GM10248 (cell line): ENCODE measurements at regions not wholly inside any gene's neighbourhood (a gene's known extent, or its start where the extent isn't known, plus 50 kb on each side); places are given as distances from the start of the nearest gene placed in this dataset.

Source experiments
- CTCF ChIA-PET: fragments of 300-600 bp; sonication (Branson Sonifier 250); formaldehyde crosslinking; extraction: SDS; loops from one replicate; lab custom pipeline; 2021; ENCODE audit warnings: antibody characterized with exemption; lab: Yijun Ruan, JAX
- POLR2A ChIA-PET: fragments of 350-650 bp; sonication (Branson Sonifier 250); formaldehyde crosslinking; extraction: SDS; loops from one replicate; lab custom pipeline; 2020; ENCODE audit warnings: antibody characterized with exemption; lab: Yijun Ruan, JAX
- DNase-seq: peaks from one replicate; pipeline ENCODE4 v3.0.0; 2012; ENCODE audit errors: extremely low spot score
- TF ChIP-seq, protein P1 (sequence below): IDR thresholded peaks from 2 replicates; pipeline ENCODE4 v1.5.1; 2012; ENCODE audit warnings: mild to moderate bottlenecking, low read depth; ENCODE audit errors: extremely low read depth, missing control alignments, control extremely low read depth

DNA sequence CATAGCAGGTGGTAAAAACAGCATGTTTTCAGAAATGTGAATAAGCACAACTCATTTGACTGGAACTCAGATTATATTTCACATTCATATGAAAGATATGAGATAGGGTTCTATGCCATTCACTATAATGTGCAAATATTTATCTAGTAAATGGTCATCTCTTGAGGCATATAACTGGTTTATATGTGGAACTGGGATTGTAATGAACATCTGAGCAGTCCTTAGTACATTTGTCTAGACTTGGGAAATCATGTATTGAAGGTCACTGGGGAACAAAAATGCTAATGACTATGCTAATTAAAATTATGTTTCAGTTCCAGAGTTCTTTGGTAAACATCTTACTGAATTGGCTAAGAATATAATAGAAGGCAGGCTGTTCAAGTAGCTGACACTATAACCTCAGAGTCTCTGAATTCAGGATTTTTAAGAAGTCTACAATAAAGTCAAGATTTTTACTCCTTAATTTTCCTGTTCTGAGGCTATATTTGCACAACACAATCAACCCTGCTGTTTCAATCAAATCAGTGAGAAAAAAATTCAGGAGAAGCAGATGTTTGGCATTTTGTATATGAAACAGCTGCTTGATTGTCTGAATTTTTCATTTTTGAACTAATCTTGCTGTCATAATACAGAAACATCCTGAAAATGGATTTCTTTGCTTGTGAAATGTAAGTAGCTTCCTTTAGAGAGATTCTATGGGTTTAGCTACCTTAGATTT lies 244.8 kb upstream of the RGS18 start:
- ChIA-PET POLR2A (no interaction called here), CTCF (no interaction called here)
- no peak for DNase-seq
- TF ChIP-seq, protein P1, sequence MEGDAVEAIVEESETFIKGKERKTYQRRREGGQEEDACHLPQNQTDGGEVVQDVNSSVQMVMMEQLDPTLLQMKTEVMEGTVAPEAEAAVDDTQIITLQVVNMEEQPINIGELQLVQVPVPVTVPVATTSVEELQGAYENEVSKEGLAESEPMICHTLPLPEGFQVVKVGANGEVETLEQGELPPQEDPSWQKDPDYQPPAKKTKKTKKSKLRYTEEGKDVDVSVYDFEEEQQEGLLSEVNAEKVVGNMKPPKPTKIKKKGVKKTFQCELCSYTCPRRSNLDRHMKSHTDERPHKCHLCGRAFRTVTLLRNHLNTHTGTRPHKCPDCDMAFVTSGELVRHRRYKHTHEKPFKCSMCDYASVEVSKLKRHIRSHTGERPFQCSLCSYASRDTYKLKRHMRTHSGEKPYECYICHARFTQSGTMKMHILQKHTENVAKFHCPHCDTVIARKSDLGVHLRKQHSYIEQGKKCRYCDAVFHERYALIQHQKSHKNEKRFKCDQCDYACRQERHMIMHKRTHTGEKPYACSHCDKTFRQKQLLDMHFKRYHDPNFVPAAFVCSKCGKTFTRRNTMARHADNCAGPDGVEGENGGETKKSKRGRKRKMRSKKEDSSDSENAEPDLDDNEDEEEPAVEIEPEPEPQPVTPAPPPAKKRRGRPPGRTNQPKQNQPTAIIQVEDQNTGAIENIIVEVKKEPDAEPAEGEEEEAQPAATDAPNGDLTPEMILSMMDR, result no peak

DNA sequence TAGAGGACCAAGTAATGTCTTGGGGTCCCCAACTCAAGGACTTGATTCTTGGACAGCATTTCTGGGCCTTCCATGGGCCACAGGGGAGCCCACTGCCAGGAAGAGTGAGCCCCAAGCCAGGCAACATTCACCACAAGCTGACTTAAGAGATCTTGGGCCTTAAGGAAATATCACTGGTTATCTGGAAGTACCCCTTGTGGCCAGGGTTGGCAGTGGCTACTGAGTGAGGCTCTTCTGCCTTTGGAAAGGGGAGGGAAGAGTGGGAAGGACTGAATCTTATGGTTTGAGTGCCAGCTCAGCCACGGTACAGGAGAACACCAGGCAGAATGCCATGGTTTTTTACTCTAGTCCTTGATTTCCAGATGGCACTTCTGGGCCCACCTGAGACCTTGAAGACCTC lies 228.9 kb upstream of the RGS18 start:
- POLR2A ChIA-PET, result no interaction called here
- DNase-seq, result no peak
- CTCF ChIA-PET, result no interaction called here
- TF ChIP-seq, protein P1, result no peak

DNA sequence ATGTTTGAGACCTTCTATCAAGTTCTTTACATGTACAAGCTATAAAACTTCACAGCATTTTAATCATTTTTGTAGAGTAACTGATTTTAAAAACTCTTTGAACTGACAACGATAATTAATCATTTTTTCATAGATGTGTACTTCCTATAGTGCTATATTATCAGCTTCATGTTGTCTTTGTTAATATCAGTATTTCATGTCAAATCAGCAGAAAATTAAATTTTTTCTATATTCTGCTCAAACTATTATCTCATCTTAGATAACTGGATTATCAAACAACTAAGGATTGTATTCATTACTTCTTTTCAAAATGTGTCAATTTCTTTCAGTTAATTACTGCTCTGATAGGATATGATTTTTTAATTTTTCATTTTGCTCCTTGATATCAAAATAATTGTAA lies 214.6 kb upstream of the RGS18 start:
- TF ChIP-seq, protein P1, result no peak
- no peak for DNase-seq
- ChIA-PET POLR2A (no interaction called here), CTCF (interaction anchor here (0.7 kb wide), 1 partner anchor 11 kb away, joined by 5 read pairs; no protein-coding TSS in a partner anchor)

DNA sequence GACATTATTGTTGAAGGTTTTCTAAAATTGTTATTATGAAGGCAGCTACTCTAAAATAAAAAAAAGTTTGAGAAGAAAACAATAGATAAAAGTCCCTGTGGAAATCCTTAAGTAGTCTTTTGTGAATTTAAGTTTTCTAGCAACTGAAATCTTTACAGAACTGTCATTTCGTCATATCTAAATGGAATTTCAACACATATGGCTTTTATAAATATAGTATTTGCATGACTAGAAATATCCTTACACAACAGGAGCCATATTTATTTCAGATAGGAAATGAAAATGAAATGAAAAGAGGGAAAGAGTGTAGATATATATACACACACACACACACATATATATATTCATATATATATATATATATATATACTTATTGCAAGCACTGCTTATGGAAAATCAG lies 204.7 kb upstream of the RGS18 start:
- TF ChIP-seq, protein P1, result no peak
- ChIA-PET POLR2A (no interaction called here), CTCF (interaction anchor here (1.0 kb wide), 1 partner anchor 13 kb away, joined by 3 read pairs; no protein-coding TSS in a partner anchor)
- DNase-seq, result no peak

DNA sequence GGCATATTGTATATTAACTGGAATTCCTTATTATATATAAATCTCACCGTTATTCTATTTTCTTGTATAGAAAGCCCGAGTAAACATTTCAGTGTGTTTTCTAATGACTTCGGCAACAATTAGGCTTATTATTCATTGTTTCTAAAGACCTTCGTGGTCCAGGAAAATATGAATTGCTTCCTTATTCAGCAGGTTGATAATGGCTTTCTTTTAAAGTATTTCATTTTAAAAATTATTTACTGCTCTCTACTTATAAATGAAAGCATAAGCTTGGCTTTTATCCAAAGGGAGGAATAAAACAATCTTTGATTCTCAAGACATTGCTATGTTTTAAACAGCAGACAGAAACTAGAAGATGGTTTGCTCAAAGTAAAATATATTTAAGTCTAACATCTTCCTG lies 198.4 kb upstream of the RGS18 start:
- DNase-seq, result no peak
- ChIA-PET CTCF (no interaction called here), POLR2A (no interaction called here)
- TF ChIP-seq, protein P1, result no peak

DNA sequence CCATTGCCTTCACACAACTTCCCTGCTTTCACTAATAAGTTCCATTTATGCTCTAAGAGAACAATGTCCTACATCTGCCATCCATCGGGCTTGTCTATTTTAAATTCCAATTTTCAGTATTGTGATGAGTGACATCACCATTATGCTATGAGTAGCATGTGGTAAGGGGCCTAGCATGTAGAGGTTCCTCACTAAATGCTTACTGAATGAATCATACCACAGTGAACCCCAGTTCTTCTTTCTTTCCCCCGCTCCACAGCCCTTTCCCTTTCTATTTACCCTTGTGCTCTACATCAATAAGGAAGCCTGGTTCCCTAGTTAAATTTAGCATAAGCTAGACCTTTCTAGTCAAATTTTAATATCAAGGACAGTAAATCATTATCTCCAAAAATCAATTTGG lies 195.0 kb upstream of the RGS18 start:
- no peak for DNase-seq
- ChIA-PET POLR2A (no interaction called here), CTCF (no interaction called here)
- TF ChIP-seq, protein P1, result no peak
